ENCODE measurements at regions not wholly inside any gene's neighbourhood (a gene's known extent, or its start where the extent isn't known, plus 50 kb on each side); places are given as distances from the start of the nearest gene placed in this dataset.

DNA sequence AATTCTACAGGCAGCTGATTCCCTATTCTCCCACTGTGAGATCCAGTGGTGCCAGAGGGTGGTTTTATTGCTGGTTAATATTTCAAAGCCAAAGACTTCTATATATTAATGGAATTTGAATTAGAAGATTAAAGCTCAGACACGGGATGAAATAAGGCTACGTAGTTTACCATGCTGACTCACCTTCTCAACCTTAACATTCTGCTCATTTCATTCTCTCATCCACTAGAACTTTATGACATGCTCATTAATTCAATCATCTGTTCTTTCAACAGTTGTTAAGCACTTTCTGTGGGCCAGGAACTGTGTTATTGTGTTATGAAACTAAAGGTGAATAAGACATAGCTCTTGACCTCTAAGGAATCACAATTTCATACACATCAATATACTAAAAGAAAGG is 456.9 kb upstream of the MAP3K7 start:
- Histone ChIP-seq H3K27ac (no peak overlapping the region), H3K4me3 (no peak overlapping the region), H3K27me3 (no peaks in the 10 kb centered on the region), H3K9me3 (no peaks in the 10 kb centered on the region), H3K36me3 (no peaks in the 10 kb centered on the region), H3K4me1 (no peaks in the 10 kb centered on the region)
- DNase-seq (ENCODE audit: low spot score in 2 of 2), result no peak
- TF ChIP-seq POLR2AphosphoS5 (IDR thresholded peaks at IDR 0.05) (no peak), POLR2A (IDR thresholded peaks at IDR 0.05) (no peak), CTCF (IDR thresholded peaks at IDR 0.05) (no peak)
- intact Hi-C loops (cut with DNase I; ENCODE audit: low total_unique reads), result no loop called here

- no peak overlapping the region for H3K27ac ChIP-seq
- H3K4me3 ChIP-seq, result no peak overlapping the region
- no peak for DNase-seq (ENCODE audit: low spot score in 2 of 2)
- H3K9me3 ChIP-seq, result no peaks in the 10 kb centered on the region
- no peaks in the 10 kb centered on the region for H3K4me1 ChIP-seq
- no peaks in the 10 kb centered on the region for H3K36me3 ChIP-seq
- TF ChIP-seq POLR2A (IDR thresholded peaks at IDR 0.05), result no peak
- H3K27me3 ChIP-seq, result no peaks in the 10 kb centered on the region
- intact Hi-C loops (cut with DNase I; ENCODE audit: low total_unique reads), result no loop called here
Measured at GRCh38 chr6:91042656-91043055, 455.8 kb upstream of the MAP3K7 start.

DNA sequence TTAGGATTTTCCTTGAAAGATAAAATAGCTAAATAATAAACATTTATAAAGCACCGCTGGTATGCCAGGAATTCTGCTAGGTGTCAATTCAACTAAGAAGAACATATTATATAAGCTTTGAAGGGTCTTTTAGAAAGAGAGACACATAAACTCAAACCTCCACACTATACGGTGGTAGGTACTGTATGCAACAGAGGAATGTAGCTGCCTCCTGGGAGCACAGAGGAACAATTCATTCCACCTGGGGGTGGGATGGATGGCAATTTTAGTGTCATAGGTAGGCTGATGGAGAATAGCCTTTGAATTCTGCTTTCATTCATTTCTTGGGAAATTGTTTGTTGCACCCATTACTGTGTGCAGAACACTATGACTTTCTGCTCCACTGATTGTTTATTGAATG is 447.1 kb upstream of the MAP3K7 start:
- intact Hi-C loops (cut with DNase I; ENCODE audit: low total_unique reads), result no loop called here
- Histone ChIP-seq H3K36me3 (no peaks in the 10 kb centered on the region), H3K9me3 (no peaks in the 10 kb centered on the region), H3K27ac (no peak overlapping the region), H3K27me3 (no peaks in the 10 kb centered on the region), H3K4me3 (no peak overlapping the region), H3K4me1 (no peaks in the 10 kb centered on the region)
- no peak for DNase-seq (ENCODE audit: low spot score in 2 of 2)
- TF ChIP-seq POLR2AphosphoS5 (IDR thresholded peaks at IDR 0.05) (no peak), CTCF (IDR thresholded peaks at IDR 0.05) (no peak), POLR2A (IDR thresholded peaks at IDR 0.05) (no peak)

DNA sequence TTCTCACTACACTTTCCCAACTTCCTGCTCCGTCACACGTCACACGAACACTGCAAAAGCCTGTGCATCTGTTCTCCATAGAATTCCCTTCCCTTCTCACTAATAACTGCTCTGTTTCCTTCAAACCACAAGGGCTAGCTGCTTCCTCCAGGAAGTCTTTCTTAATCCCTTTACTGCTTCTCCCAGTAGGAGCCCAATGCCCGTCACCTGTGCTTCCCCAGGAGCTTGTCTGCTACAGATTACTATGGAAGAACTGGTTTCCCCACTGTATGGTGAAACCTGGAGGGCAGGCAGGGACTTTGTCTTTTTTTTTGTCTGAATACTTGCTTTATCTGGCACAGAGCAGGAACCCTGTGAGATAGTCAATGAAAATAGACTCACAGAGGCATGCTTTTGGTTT is 444.7 kb upstream of the MAP3K7 start:
- Histone ChIP-seq H3K27me3 (no peaks in the 10 kb centered on the region), H3K4me3 (no peak overlapping the region), H3K4me1 (no peaks in the 10 kb centered on the region), H3K36me3 (no peaks in the 10 kb centered on the region), H3K27ac (no peak overlapping the region), H3K9me3 (no peaks in the 10 kb centered on the region)
- TF ChIP-seq POLR2AphosphoS5 (IDR thresholded peaks at IDR 0.05), result no peak
- TF ChIP-seq POLR2A (IDR thresholded peaks at IDR 0.05), result no peak
- no peak for TF ChIP-seq CTCF (IDR thresholded peaks at IDR 0.05)
- DNase-seq (ENCODE audit: low spot score in 2 of 2), result no peak
- intact Hi-C loops (cut with DNase I; ENCODE audit: low total_unique reads), result no loop called here

GRCh38 chr6:91029211-91029610 is 442.3 kb upstream of the MAP3K7 start:
- no peak for DNase-seq (ENCODE audit: low spot score in 2 of 2)
- no peaks in the 10 kb centered on the region for H3K27me3 ChIP-seq
- no peak overlapping the region for H3K4me3 ChIP-seq
- H3K4me1 ChIP-seq, result no peaks in the 10 kb centered on the region
- no peaks in the 10 kb centered on the region for H3K36me3 ChIP-seq
- no peaks in the 10 kb centered on the region for H3K9me3 ChIP-seq
- no peak for TF ChIP-seq POLR2AphosphoS5 (IDR thresholded peaks at IDR 0.05)
- no peak for TF ChIP-seq POLR2A (IDR thresholded peaks at IDR 0.05)
- no peak for TF ChIP-seq CTCF (IDR thresholded peaks at IDR 0.05)
- intact Hi-C loops (cut with DNase I; ENCODE audit: low total_unique reads), result no loop called here
- no peak overlapping the region for H3K27ac ChIP-seq

- Histone ChIP-seq H3K4me1 (no peaks in the 10 kb centered on the region), H3K36me3 (no peaks in the 10 kb centered on the region), H3K27me3 (no peaks in the 10 kb centered on the region), H3K9me3 (no peaks in the 10 kb centered on the region), H3K27ac (no peak overlapping the region), H3K4me3 (no peak overlapping the region)
- TF ChIP-seq CTCF (IDR thresholded peaks at IDR 0.05), result no peak
- TF ChIP-seq POLR2A (IDR thresholded peaks at IDR 0.05), result no peak
- TF ChIP-seq POLR2AphosphoS5 (IDR thresholded peaks at IDR 0.05), result no peak
- DNase-seq (ENCODE audit: low spot score in 2 of 2), result no peak
- intact Hi-C loops (cut with DNase I; ENCODE audit: low total_unique reads), result no loop called here
Measured at GRCh38 chr6:91023529-91023928, 436.7 kb upstream of the MAP3K7 start.

All from breast epithelium (tissue), 4 donors.